Epithelial cell of esophagus (primary cell): ENCODE measurements at regions not wholly inside any gene's neighbourhood (a gene's known extent, or its start where the extent isn't known, plus 50 kb on each side); places are given as distances from the start of the nearest gene placed in this dataset.

Experiments
- DNase-seq: peaks from one replicate; pipeline ENCODE4 v3.0.0; 2010; ENCODE audit warnings: low read depth
- H3K4me3 ChIP-seq: 2 replicates; pipeline ENCODE4 v1.5.1; 2011; ENCODE audit warnings: mild to moderate bottlenecking, low read length, control low read depth
- CTCF ChIP-seq: IDR thresholded peaks from 2 replicates; pipeline ENCODE4 v1.5.1; 2011; ENCODE audit warnings: low read depth, mild to moderate bottlenecking, low read length, control low read depth, inconsistent platforms; ENCODE audit not compliant: insufficient read depth; ENCODE audit errors: missing control alignments

GRCh38 chr11:80320226-80320625, 879.4 kb upstream of the TENM4 start:
- TF ChIP-seq CTCF, result no peak
- DNase-seq, result no peak
- H3K4me3 ChIP-seq, result no peak overlapping the region

- DNase-seq, result no peak
- no peak overlapping the region for H3K4me3 ChIP-seq
Measured at GRCh38 chr11:80317612-80318011, 876.8 kb upstream of the TENM4 start.

GRCh38 chr11:80315200-80315599, 874.4 kb upstream of the TENM4 start:
- no peak overlapping the region for H3K4me3 ChIP-seq
- peak; percentile 91 for DNase-seq

More at GRCh38 chr11:80317612-80318011, 876.8 kb upstream of the TENM4 start:
- TF ChIP-seq CTCF, result no peak

GRCh38 chr11:80309301-80309700, 868.5 kb upstream of the TENM4 start:
- TF ChIP-seq CTCF, result no peak
- peak; percentile 41 for DNase-seq
- no peak overlapping the region for H3K4me3 ChIP-seq

More at GRCh38 chr11:80315200-80315599, 874.4 kb upstream of the TENM4 start:
- TF ChIP-seq CTCF, result no peak

- DNase-seq, result no peak
- H3K4me3 ChIP-seq, result no peak overlapping the region
- no peak for TF ChIP-seq CTCF
Measured at GRCh38 chr11:80307676-80308075, 866.8 kb upstream of the TENM4 start.

GRCh38 chr11:80297858-80298632, 857.2 kb upstream of the TENM4 start:
- no peak for TF ChIP-seq CTCF
- DNase-seq, result peak; percentile 64
- H3K4me3 ChIP-seq, result no peak overlapping the region

- TF ChIP-seq CTCF, result no peak
- H3K4me3 ChIP-seq, result no peak overlapping the region
- DNase-seq, result no peak
Measured at GRCh38 chr11:80293293-80293692, 852.5 kb upstream of the TENM4 start.
